HL-60 (cell line): ENCODE measurements at regions not wholly inside any gene's neighbourhood (a gene's known extent, or its start where the extent isn't known, plus 50 kb on each side); places are given as distances from the start of the nearest gene placed in this dataset.

Experiments
- CTCF ChIP-seq: IDR thresholded peaks from one replicate; pipeline ENCODE4 v1.5.1; 2011; ENCODE audit warnings: low read length, control low read depth, inconsistent platforms; ENCODE audit not compliant: insufficient read depth
- GABPA ChIP-seq: IDR thresholded peaks from 2 replicates; pipeline ENCODE4 v1.6.1; 2012; ENCODE audit warnings: low read depth
- POLR2AphosphoS5 ChIP-seq: IDR thresholded peaks from 2 replicates; pipeline ENCODE4 v1.6.1; 2012; ENCODE audit warnings: low read depth
- SPI1 ChIP-seq: IDR thresholded peaks from 2 replicates; pipeline ENCODE4 v1.6.1; 2012; ENCODE audit warnings: low read depth, mild to moderate bottlenecking, borderline replicate concordance
- TF ChIP-seq, protein P1 (sequence below): IDR thresholded peaks from 2 replicates; pipeline ENCODE4 v1.6.1; 2012; ENCODE audit warnings: low read depth; ENCODE audit not compliant: insufficient replicate concordance

- no peak for TF ChIP-seq CTCF
- TF ChIP-seq POLR2AphosphoS5: no peak
- no peak for TF ChIP-seq GABPA
- TF ChIP-seq SPI1: no peak
- TF ChIP-seq, protein P1, sequence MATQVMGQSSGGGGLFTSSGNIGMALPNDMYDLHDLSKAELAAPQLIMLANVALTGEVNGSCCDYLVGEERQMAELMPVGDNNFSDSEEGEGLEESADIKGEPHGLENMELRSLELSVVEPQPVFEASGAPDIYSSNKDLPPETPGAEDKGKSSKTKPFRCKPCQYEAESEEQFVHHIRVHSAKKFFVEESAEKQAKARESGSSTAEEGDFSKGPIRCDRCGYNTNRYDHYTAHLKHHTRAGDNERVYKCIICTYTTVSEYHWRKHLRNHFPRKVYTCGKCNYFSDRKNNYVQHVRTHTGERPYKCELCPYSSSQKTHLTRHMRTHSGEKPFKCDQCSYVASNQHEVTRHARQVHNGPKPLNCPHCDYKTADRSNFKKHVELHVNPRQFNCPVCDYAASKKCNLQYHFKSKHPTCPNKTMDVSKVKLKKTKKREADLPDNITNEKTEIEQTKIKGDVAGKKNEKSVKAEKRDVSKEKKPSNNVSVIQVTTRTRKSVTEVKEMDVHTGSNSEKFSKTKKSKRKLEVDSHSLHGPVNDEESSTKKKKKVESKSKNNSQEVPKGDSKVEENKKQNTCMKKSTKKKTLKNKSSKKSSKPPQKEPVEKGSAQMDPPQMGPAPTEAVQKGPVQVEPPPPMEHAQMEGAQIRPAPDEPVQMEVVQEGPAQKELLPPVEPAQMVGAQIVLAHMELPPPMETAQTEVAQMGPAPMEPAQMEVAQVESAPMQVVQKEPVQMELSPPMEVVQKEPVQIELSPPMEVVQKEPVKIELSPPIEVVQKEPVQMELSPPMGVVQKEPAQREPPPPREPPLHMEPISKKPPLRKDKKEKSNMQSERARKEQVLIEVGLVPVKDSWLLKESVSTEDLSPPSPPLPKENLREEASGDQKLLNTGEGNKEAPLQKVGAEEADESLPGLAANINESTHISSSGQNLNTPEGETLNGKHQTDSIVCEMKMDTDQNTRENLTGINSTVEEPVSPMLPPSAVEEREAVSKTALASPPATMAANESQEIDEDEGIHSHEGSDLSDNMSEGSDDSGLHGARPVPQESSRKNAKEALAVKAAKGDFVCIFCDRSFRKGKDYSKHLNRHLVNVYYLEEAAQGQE: no peak
These were observed 206.9 kb downstream of the MRPL39 start for GRCh38 chr21:25400427-25400826.
